ENCODE measurements at regions not wholly inside any gene's neighbourhood (a gene's known extent, or its start where the extent isn't known, plus 50 kb on each side); places are given as distances from the start of the nearest gene placed in this dataset.
"Not testable (repeated sequence)": the region's sequence is repeated elsewhere in the genome, so short reads cannot be mapped to it uniquely, and the experiment has no call there.

DNA sequence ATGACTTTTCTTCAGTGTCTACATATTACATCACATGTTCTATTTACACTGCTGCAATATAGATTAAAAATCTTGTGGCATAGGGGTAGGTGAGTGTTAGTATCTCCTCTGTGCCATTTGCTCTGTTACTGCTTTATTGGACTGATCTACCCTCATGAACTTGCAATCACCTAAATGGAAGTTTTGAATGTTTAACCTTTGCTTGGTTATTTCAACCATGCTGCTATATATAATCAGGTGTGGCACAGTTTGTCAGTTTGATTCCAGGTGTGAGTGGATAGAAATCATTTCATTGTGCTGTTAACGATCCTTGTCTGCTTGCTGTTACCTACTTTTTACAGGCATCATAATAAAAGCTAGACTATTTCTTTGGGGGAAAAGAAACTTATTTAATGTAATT, 157.1 kb upstream of the APOOL start:
- TF ChIP-seq, protein P1, sequence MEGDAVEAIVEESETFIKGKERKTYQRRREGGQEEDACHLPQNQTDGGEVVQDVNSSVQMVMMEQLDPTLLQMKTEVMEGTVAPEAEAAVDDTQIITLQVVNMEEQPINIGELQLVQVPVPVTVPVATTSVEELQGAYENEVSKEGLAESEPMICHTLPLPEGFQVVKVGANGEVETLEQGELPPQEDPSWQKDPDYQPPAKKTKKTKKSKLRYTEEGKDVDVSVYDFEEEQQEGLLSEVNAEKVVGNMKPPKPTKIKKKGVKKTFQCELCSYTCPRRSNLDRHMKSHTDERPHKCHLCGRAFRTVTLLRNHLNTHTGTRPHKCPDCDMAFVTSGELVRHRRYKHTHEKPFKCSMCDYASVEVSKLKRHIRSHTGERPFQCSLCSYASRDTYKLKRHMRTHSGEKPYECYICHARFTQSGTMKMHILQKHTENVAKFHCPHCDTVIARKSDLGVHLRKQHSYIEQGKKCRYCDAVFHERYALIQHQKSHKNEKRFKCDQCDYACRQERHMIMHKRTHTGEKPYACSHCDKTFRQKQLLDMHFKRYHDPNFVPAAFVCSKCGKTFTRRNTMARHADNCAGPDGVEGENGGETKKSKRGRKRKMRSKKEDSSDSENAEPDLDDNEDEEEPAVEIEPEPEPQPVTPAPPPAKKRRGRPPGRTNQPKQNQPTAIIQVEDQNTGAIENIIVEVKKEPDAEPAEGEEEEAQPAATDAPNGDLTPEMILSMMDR (tag by site-specific recombination; IDR thresholded peaks at IDR 0.05), result not testable (repeated sequence)
- TF ChIP-seq, protein P2, sequence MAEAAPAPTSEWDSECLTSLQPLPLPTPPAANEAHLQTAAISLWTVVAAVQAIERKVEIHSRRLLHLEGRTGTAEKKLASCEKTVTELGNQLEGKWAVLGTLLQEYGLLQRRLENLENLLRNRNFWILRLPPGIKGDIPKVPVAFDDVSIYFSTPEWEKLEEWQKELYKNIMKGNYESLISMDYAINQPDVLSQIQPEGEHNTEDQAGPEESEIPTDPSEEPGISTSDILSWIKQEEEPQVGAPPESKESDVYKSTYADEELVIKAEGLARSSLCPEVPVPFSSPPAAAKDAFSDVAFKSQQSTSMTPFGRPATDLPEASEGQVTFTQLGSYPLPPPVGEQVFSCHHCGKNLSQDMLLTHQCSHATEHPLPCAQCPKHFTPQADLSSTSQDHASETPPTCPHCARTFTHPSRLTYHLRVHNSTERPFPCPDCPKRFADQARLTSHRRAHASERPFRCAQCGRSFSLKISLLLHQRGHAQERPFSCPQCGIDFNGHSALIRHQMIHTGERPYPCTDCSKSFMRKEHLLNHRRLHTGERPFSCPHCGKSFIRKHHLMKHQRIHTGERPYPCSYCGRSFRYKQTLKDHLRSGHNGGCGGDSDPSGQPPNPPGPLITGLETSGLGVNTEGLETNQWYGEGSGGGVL (tag by site-specific recombination; IDR thresholded peaks at IDR 0.05), result not testable (repeated sequence)
- not testable (repeated sequence) for TF ChIP-seq ZNF121 (tag by site-specific recombination; IDR thresholded peaks at IDR 0.05)
